GM23338 (cell line): ENCODE measurements at regions not wholly inside any gene's neighbourhood (a gene's known extent, or its start where the extent isn't known, plus 50 kb on each side); places are given as distances from the start of the nearest gene placed in this dataset.

ENCODE experiments used
- ATAC-seq: fragments of 200-7000 bp; cut with Tn5 transposase; 3 replicates; pipeline ENCODE4 v1.9.1; 2020
- DNase-seq: peaks from one replicate; pipeline ENCODE4 v3.0.0-alpha.2; 2015; ENCODE audit warnings: low spot score
- H2AFZ ChIP-seq: fragments of 200-600 bp; sonication (generic); 2 replicates; pipeline ENCODE4 v1.8.0; 2016; ENCODE audit warnings: antibody characterized with exemption, mild to moderate bottlenecking, moderate library complexity
- H3F3A ChIP-seq: fragments of 200-600 bp; sonication (generic); replicated peaks from 2 replicates; pipeline ENCODE4 v1.8.0; 2017; ENCODE audit warnings: antibody characterized with exemption, mixed run types, low read depth
- H3K27ac ChIP-seq: fragments of 200-600 bp; sonication (generic); 2 replicates; pipeline ENCODE4 v1.6.1; 2016; ENCODE audit warnings: low read depth
- H3K27me3 ChIP-seq: fragments of 200-600 bp; sonication (generic); 2 replicates; pipeline ENCODE4 v1.8.0; 2016; ENCODE audit warnings: mild to moderate bottlenecking, mixed run types, moderate library complexity; ENCODE audit not compliant: insufficient read depth
- H3K36me3 ChIP-seq: fragments of 200-600 bp; sonication (generic); 2 replicates; pipeline ENCODE4 v1.8.0; 2016; ENCODE audit warnings: mild to moderate bottlenecking; ENCODE audit not compliant: insufficient read depth
- H3K4me1 ChIP-seq: fragments of 200-600 bp; sonication (generic); 2 replicates; pipeline ENCODE4 v1.8.0; 2016; ENCODE audit warnings: mild to moderate bottlenecking, moderate library complexity; ENCODE audit not compliant: insufficient read depth
- H3K4me2 ChIP-seq: fragments of 200-600 bp; sonication (generic); 2 replicates; pipeline ENCODE4 v1.7.1; 2017; ENCODE audit warnings: mixed run types
- H3K4me3 ChIP-seq: fragments of 200-600 bp; sonication (generic); 2 replicates; pipeline ENCODE4 v1.6.1; 2016; ENCODE audit warnings: mixed run types
- H3K79me2 ChIP-seq: fragments of 200-600 bp; sonication (generic); replicated peaks from 2 replicates; pipeline ENCODE4 v1.8.0; 2017; ENCODE audit warnings: mild to moderate bottlenecking; ENCODE audit not compliant: insufficient read depth
- H3K9me2 ChIP-seq: fragments of 200-600 bp; sonication (generic); 2 replicates; pipeline ENCODE4 v1.8.0; 2017; ENCODE audit not compliant: insufficient read depth
- H4K20me1 ChIP-seq: fragments of 200-600 bp; sonication (generic); replicated peaks from 2 replicates; pipeline ENCODE4 v1.8.0; 2017; ENCODE audit warnings: mild to moderate bottlenecking; ENCODE audit not compliant: insufficient read depth
- H3K27ac Mint-ChIP-seq: 2 replicates; pipeline ENCODE4 v1.8.0; 2020; ENCODE audit warnings: inconsistent platforms, mild to moderate bottlenecking, moderate library complexity, mixed read lengths
- H3K27me3 Mint-ChIP-seq: 3 replicates; pipeline ENCODE4 v1.8.0; 2022; ENCODE audit warnings: low read depth, mild to moderate bottlenecking, moderate library complexity, mixed read lengths, inconsistent platforms; ENCODE audit not compliant: insufficient read depth, poor library complexity
- H3K36me3 Mint-ChIP-seq: 3 replicates; pipeline ENCODE4 v1.8.0; 2021; ENCODE audit warnings: low read depth, mild to moderate bottlenecking, inconsistent platforms, moderate library complexity, mixed read lengths
- H3K4me1 Mint-ChIP-seq: 3 replicates; pipeline ENCODE4 v1.8.0; 2020; ENCODE audit warnings: mild to moderate bottlenecking, inconsistent platforms, mixed read lengths
- H3K4me3 Mint-ChIP-seq: 3 replicates; pipeline ENCODE4 v1.8.0; 2021; ENCODE audit warnings: moderate library complexity, mild to moderate bottlenecking, inconsistent platforms, mixed read lengths
- H3K9me3 Mint-ChIP-seq: 3 replicates; pipeline ENCODE4 v1.8.0; 2020; ENCODE audit warnings: moderate library complexity, mild to moderate bottlenecking, inconsistent platforms, mixed read lengths
- CREB1 ChIP-seq: fragments of 250-450 bp; sonication (Bioruptor Pico); IDR thresholded peaks from 2 replicates; pipeline ENCODE4 v1.5.0; 2020; ENCODE audit warnings: low read depth, mild to moderate bottlenecking, moderate library complexity
- ETS1 ChIP-seq: IDR thresholded peaks from 2 replicates; pipeline ENCODE4 v1.6.1; 2016; ENCODE audit warnings: antibody characterized with exemption
- EZH2 ChIP-seq: fragments of 200-600 bp; sonication (generic); IDR thresholded peaks from one replicate; pipeline ENCODE4 v1.8.0; 2017; ENCODE audit warnings: antibody characterized with exemption, mild to moderate bottlenecking, low read depth; ENCODE audit not compliant: unreplicated experiment
- EZH2phosphoT487 ChIP-seq: fragments of 200-600 bp; sonication (generic); IDR thresholded peaks from one replicate; pipeline ENCODE4 v1.8.1; 2018; ENCODE audit warnings: antibody characterized with exemption; ENCODE audit not compliant: unreplicated experiment
- JUNB ChIP-seq: IDR thresholded peaks from one replicate; pipeline ENCODE4 v1.6.1; 2016; ENCODE audit warnings: antibody characterized with exemption; ENCODE audit not compliant: unreplicated experiment
- NANOG ChIP-seq: IDR thresholded peaks from 2 replicates; pipeline ENCODE4 v1.6.1; 2016; ENCODE audit warnings: antibody characterized with exemption, borderline replicate concordance
- STAT1 ChIP-seq: IDR thresholded peaks from one replicate; pipeline ENCODE4 v1.6.1; 2016; ENCODE audit warnings: antibody characterized with exemption; ENCODE audit not compliant: unreplicated experiment
- ZNF114 ChIP-seq: fragments of 250-450 bp; sonication (Bioruptor Pico); IDR thresholded peaks from 2 replicates; pipeline ENCODE4 v1.5.0; 2020; ENCODE audit warnings: mild to moderate bottlenecking, moderate library complexity
- ZNF331 ChIP-seq: fragments of 250-450 bp; sonication (Bioruptor Pico); IDR thresholded peaks from 2 replicates; pipeline ENCODE4 v1.5.0; 2020; ENCODE audit warnings: low read depth, mild to moderate bottlenecking, moderate library complexity
- TF ChIP-seq, protein P1 (sequence below): IDR thresholded peaks from one replicate; pipeline ENCODE4 v1.6.1; 2018; ENCODE audit warnings: antibody characterized with exemption; ENCODE audit not compliant: unreplicated experiment
- TF ChIP-seq, protein P2 (sequence below): fragments of 250-450 bp; sonication (Bioruptor Pico); IDR thresholded peaks from 2 replicates; pipeline ENCODE4 v1.5.0; 2020; ENCODE audit warnings: mild to moderate bottlenecking, moderate library complexity

GRCh38 chr10:78800535-78801320 is 268.0 kb upstream of the ZMIZ1 start:
- Mint-ChIP-seq H3K9me3 (no peaks in the 10 kb centered on the region; the same call in 2 of the 3 replicates), H3K4me3 (no peak overlapping the region), H3K36me3 (no peaks in the 10 kb centered on the region), H3K27ac (no peak overlapping the region), H3K4me1 (peaks cover 4% of the 10 kb centered on the region), H3K27me3 (peaks cover 1% of the 10 kb centered on the region)
- Histone ChIP-seq H3K4me1 (no peaks in the 10 kb centered on the region), H4K20me1 (no peaks in the 10 kb centered on the region), H2AFZ (no peak overlapping the region), H3K4me3 (no peak overlapping the region), H3K79me2 (no peaks in the 10 kb centered on the region), H3K9me2 (no peaks in the 10 kb centered on the region), H3K27ac (no peak overlapping the region), H3K36me3 (no peaks in the 10 kb centered on the region), H3K4me2 (no peak overlapping the region), H3K27me3 (no peaks in the 10 kb centered on the region), H3F3A (no peaks in the 10 kb centered on the region)
- no peak for TF ChIP-seq ZNF114 (CRISPR knock-in tag)
- TF ChIP-seq NANOG: no peak
- TF ChIP-seq EZH2phosphoT487: no peak
- no peak for TF ChIP-seq STAT1
- no peak for TF ChIP-seq EZH2
- no peak for TF ChIP-seq ETS1
- TF ChIP-seq, protein P1, sequence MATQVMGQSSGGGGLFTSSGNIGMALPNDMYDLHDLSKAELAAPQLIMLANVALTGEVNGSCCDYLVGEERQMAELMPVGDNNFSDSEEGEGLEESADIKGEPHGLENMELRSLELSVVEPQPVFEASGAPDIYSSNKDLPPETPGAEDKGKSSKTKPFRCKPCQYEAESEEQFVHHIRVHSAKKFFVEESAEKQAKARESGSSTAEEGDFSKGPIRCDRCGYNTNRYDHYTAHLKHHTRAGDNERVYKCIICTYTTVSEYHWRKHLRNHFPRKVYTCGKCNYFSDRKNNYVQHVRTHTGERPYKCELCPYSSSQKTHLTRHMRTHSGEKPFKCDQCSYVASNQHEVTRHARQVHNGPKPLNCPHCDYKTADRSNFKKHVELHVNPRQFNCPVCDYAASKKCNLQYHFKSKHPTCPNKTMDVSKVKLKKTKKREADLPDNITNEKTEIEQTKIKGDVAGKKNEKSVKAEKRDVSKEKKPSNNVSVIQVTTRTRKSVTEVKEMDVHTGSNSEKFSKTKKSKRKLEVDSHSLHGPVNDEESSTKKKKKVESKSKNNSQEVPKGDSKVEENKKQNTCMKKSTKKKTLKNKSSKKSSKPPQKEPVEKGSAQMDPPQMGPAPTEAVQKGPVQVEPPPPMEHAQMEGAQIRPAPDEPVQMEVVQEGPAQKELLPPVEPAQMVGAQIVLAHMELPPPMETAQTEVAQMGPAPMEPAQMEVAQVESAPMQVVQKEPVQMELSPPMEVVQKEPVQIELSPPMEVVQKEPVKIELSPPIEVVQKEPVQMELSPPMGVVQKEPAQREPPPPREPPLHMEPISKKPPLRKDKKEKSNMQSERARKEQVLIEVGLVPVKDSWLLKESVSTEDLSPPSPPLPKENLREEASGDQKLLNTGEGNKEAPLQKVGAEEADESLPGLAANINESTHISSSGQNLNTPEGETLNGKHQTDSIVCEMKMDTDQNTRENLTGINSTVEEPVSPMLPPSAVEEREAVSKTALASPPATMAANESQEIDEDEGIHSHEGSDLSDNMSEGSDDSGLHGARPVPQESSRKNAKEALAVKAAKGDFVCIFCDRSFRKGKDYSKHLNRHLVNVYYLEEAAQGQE: no peak
- TF ChIP-seq, protein P2, sequence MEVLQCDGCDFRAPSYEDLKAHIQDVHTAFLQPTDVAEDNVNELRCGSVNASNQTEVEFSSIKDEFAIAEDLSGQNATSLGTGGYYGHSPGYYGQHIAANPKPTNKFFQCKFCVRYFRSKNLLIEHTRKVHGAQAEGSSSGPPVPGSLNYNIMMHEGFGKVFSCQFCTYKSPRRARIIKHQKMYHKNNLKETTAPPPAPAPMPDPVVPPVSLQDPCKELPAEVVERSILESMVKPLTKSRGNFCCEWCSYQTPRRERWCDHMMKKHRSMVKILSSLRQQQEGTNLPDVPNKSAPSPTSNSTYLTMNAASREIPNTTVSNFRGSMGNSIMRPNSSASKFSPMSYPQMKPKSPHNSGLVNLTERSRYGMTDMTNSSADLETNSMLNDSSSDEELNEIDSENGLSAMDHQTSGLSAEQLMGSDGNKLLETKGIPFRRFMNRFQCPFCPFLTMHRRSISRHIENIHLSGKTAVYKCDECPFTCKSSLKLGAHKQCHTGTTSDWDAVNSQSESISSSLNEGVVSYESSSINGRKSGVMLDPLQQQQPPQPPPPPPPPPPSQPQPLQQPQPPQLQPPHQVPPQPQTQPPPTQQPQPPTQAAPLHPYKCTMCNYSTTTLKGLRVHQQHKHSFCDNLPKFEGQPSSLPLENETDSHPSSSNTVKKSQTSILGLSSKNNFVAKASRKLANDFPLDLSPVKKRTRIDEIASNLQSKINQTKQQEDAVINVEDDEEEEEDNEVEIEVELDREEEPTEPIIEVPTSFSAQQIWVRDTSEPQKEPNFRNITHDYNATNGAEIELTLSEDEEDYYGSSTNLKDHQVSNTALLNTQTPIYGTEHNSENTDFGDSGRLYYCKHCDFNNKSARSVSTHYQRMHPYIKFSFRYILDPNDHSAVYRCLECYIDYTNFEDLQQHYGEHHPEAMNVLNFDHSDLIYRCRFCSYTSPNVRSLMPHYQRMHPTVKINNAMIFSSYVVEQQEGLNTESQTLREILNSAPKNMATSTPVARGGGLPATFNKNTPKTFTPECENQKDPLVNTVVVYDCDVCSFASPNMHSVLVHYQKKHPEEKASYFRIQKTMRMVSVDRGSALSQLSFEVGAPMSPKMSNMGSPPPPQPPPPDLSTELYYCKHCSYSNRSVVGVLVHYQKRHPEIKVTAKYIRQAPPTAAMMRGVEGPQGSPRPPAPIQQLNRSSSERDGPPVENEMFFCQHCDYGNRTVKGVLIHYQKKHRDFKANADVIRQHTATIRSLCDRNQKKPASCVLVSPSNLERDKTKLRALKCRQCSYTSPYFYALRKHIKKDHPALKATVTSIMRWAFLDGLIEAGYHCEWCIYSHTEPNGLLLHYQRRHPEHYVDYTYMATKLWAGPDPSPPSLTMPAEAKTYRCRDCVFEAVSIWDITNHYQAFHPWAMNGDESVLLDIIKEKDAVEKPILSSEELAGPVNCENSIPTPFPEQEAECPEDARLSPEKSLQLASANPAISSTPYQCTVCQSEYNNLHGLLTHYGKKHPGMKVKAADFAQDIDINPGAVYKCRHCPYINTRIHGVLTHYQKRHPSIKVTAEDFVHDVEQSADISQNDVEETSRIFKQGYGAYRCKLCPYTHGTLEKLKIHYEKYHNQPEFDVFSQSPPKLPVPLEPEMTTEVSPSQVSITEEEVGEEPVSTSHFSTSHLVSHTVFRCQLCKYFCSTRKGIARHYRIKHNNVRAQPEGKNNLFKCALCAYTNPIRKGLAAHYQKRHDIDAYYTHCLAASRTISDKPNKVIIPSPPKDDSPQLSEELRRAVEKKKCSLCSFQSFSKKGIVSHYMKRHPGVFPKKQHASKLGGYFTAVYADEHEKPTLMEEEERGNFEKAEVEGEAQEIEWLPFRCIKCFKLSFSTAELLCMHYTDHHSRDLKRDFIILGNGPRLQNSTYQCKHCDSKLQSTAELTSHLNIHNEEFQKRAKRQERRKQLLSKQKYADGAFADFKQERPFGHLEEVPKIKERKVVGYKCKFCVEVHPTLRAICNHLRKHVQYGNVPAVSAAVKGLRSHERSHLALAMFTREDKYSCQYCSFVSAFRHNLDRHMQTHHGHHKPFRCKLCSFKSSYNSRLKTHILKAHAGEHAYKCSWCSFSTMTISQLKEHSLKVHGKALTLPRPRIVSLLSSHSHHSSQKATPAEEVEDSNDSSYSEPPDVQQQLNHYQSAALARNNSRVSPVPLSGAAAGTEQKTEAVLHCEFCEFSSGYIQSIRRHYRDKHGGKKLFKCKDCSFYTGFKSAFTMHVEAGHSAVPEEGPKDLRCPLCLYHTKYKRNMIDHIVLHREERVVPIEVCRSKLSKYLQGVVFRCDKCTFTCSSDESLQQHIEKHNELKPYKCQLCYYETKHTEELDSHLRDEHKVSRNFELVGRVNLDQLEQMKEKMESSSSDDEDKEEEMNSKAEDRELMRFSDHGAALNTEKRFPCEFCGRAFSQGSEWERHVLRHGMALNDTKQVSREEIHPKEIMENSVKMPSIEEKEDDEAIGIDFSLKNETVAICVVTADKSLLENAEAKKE (CRISPR knock-in tag): no peak
- TF ChIP-seq ZNF331 (CRISPR knock-in tag): no peak
- no peak for TF ChIP-seq JUNB
- no peak for TF ChIP-seq CREB1
- no peak for ATAC-seq
- no peak for DNase-seq
